ENCODE measurements at regions not wholly inside any gene's neighbourhood (a gene's known extent, or its start where the extent isn't known, plus 50 kb on each side); places are given as distances from the start of the nearest gene placed in this dataset.
"Not testable (repeated sequence)": the region's sequence is repeated elsewhere in the genome, so short reads cannot be mapped to it uniquely, and the experiment has no call there.

- no peaks in the 10 kb centered on the region for H3K27me3 Mint-ChIP-seq
- ATAC-seq (no peak), DNase-seq (ENCODE audit: low spot score) (no peak)
- H3K36me3 Mint-ChIP-seq, result peaks cover 13% of the 10 kb centered on the region
- H3K9me3 Mint-ChIP-seq, result peaks cover 12% of the 10 kb centered on the region
- no peak overlapping the region for H3K27ac Mint-ChIP-seq
- H3K4me3 Mint-ChIP-seq, result no peak overlapping the region
- no peaks in the 10 kb centered on the region for H3K4me1 Mint-ChIP-seq (ENCODE audit: low read depth in 2 of 2)
Measured at GRCh38 chr13:55887561-55887960, 1253.2 kb upstream of the PRR20A start.

GRCh38 chr13:55893540-55893939, 1247.2 kb upstream of the PRR20A start:
- DNase-seq (ENCODE audit: low spot score), result no peak
- Mint-ChIP-seq H3K4me1 (ENCODE audit: low read depth in 2 of 2) (no peaks in the 10 kb centered on the region), H3K36me3 (peaks cover 7% of the 10 kb centered on the region), H3K27me3 (no peaks in the 10 kb centered on the region), H3K4me3 (no peak overlapping the region), H3K9me3 (peaks cover 13% of the 10 kb centered on the region), H3K27ac (no peak overlapping the region)
- ATAC-seq, result no peak

GRCh38 chr13:55937180-55937579, 1203.5 kb upstream of the PRR20A start:
- ATAC-seq, result no peak
- Mint-ChIP-seq H3K27me3 (no peaks in the 10 kb centered on the region), H3K4me1 (ENCODE audit: low read depth in 2 of 2) (no peaks in the 10 kb centered on the region), H3K36me3 (peaks cover 13% of the 10 kb centered on the region), H3K4me3 (no peak overlapping the region), H3K27ac (no peak overlapping the region), H3K9me3 (peaks cover 9% of the 10 kb centered on the region)
- no peak for DNase-seq (ENCODE audit: low spot score)

GRCh38 chr13:55948175-55948574, 1192.5 kb upstream of the PRR20A start:
- Mint-ChIP-seq H3K27me3 (no peaks in the 10 kb centered on the region), H3K27ac (no peak overlapping the region), H3K9me3 (peaks cover 21% of the 10 kb centered on the region), H3K36me3 (peaks cover 25% of the 10 kb centered on the region), H3K4me1 (ENCODE audit: low read depth in 2 of 2) (no peaks in the 10 kb centered on the region), H3K4me3 (no peak overlapping the region)
- DNase-seq (ENCODE audit: low spot score), result no peak
- ATAC-seq, result no peak

- Mint-ChIP-seq H3K27ac (no peak overlapping the region), H3K4me3 (no peak overlapping the region)
- no peak for ATAC-seq
Measured at GRCh38 chr13:55963934-55964333, 1176.8 kb upstream of the PRR20A start.

GRCh38 chr13:55967055-55967454, 1173.7 kb upstream of the PRR20A start:
- DNase-seq (ENCODE audit: low spot score) (no peak), ATAC-seq (no peak)
- Mint-ChIP-seq H3K36me3 (peaks cover 4% of the 10 kb centered on the region), H3K9me3 (peaks cover 18% of the 10 kb centered on the region), H3K27ac (no peak overlapping the region), H3K27me3 (no peaks in the 10 kb centered on the region), H3K4me1 (ENCODE audit: low read depth in 2 of 2) (no peaks in the 10 kb centered on the region), H3K4me3 (no peak overlapping the region)

More at GRCh38 chr13:55963934-55964333, 1176.8 kb upstream of the PRR20A start:
- Mint-ChIP-seq H3K9me3 (peaks cover 22% of the 10 kb centered on the region), H3K36me3 (peaks cover 4% of the 10 kb centered on the region), H3K4me1 (ENCODE audit: low read depth in 2 of 2) (no peaks in the 10 kb centered on the region), H3K27me3 (no peaks in the 10 kb centered on the region)
- no peak for DNase-seq (ENCODE audit: low spot score)

GRCh38 chr13:55977436-55977835, 1163.3 kb upstream of the PRR20A start:
- ATAC-seq (no peak), DNase-seq (ENCODE audit: low spot score) (no peak)
- no peak overlapping the region for H3K4me3 Mint-ChIP-seq
- no peaks in the 10 kb centered on the region for H3K36me3 Mint-ChIP-seq
- no peaks in the 10 kb centered on the region for H3K4me1 Mint-ChIP-seq (ENCODE audit: low read depth in 2 of 2)
- H3K9me3 Mint-ChIP-seq, result peaks cover 8% of the 10 kb centered on the region
- H3K27ac Mint-ChIP-seq, result no peak overlapping the region
- H3K27me3 Mint-ChIP-seq, result no peaks in the 10 kb centered on the region

- Mint-ChIP-seq H3K27ac (no peak overlapping the region), H3K4me3 (no peak overlapping the region), H3K4me1 (ENCODE audit: low read depth in 2 of 2) (no peaks in the 10 kb centered on the region), H3K36me3 (no peaks in the 10 kb centered on the region), H3K9me3 (peaks cover 5% of the 10 kb centered on the region), H3K27me3 (no peaks in the 10 kb centered on the region)
- DNase-seq (ENCODE audit: low spot score) (no peak), ATAC-seq (no peak)
Measured at GRCh38 chr13:55981381-55981780, 1159.3 kb upstream of the PRR20A start.

GRCh38 chr13:55984026-55984425, 1156.7 kb upstream of the PRR20A start:
- H3K36me3 Mint-ChIP-seq; ATAC-seq; H3K27ac Mint-ChIP-seq; H3K9me3 Mint-ChIP-seq; DNase-seq (ENCODE audit: low spot score); H3K4me3 Mint-ChIP-seq; H3K27me3 Mint-ChIP-seq; H3K4me1 Mint-ChIP-seq (ENCODE audit: low read depth in 2 of 2): not testable (repeated sequence)

- H3K4me1 Mint-ChIP-seq (ENCODE audit: low read depth in 2 of 2), result no peaks in the 10 kb centered on the region
- H3K27me3 Mint-ChIP-seq, result no peaks in the 10 kb centered on the region
- no peak for ATAC-seq
- H3K4me3 Mint-ChIP-seq, result no peak overlapping the region
- peaks cover 4% of the 10 kb centered on the region for H3K36me3 Mint-ChIP-seq
- no peak overlapping the region for H3K27ac Mint-ChIP-seq
- H3K9me3 Mint-ChIP-seq, result no peaks in the 10 kb centered on the region
- no peak for DNase-seq (ENCODE audit: low spot score)
Measured at GRCh38 chr13:55990631-55991030, 1150.1 kb upstream of the PRR20A start.

GRCh38 chr13:55991666-55992065, 1149.1 kb upstream of the PRR20A start:
- Mint-ChIP-seq H3K4me3 (no peak overlapping the region), H3K27me3 (no peaks in the 10 kb centered on the region), H3K9me3 (no peaks in the 10 kb centered on the region), H3K36me3 (peaks cover 4% of the 10 kb centered on the region), H3K4me1 (ENCODE audit: low read depth in 2 of 2) (no peaks in the 10 kb centered on the region), H3K27ac (no peak overlapping the region)
- no peak for DNase-seq (ENCODE audit: low spot score)
- no peak for ATAC-seq

GRCh38 chr13:55992145-55992544, 1148.6 kb upstream of the PRR20A start:
- Mint-ChIP-seq H3K4me3 (no peak overlapping the region), H3K27me3 (no peaks in the 10 kb centered on the region), H3K4me1 (ENCODE audit: low read depth in 2 of 2) (no peaks in the 10 kb centered on the region), H3K36me3 (peaks cover 4% of the 10 kb centered on the region), H3K9me3 (no peaks in the 10 kb centered on the region), H3K27ac (no peak overlapping the region)
- ATAC-seq, result no peak
- no peak for DNase-seq (ENCODE audit: low spot score)

GRCh38 chr13:55999709-56000108, 1141.0 kb upstream of the PRR20A start:
- Mint-ChIP-seq H3K9me3 (peaks cover 13% of the 10 kb centered on the region), H3K27ac (no peak overlapping the region), H3K4me1 (ENCODE audit: low read depth in 2 of 2) (no peaks in the 10 kb centered on the region), H3K36me3 (peaks cover 9% of the 10 kb centered on the region), H3K27me3 (no peaks in the 10 kb centered on the region), H3K4me3 (no peak overlapping the region)
- no peak for DNase-seq (ENCODE audit: low spot score)
- ATAC-seq, result no peak

- no peaks in the 10 kb centered on the region for H3K36me3 Mint-ChIP-seq
- H3K4me3 Mint-ChIP-seq, result no peak overlapping the region
- no peak overlapping the region for H3K27ac Mint-ChIP-seq
- ATAC-seq (no peak), DNase-seq (ENCODE audit: low spot score) (no peak)
- no peaks in the 10 kb centered on the region for H3K4me1 Mint-ChIP-seq (ENCODE audit: low read depth in 2 of 2)
- H3K9me3 Mint-ChIP-seq, result peaks cover 3% of the 10 kb centered on the region
- H3K27me3 Mint-ChIP-seq, result no peaks in the 10 kb centered on the region
Measured at GRCh38 chr13:56009418-56009817, 1131.3 kb upstream of the PRR20A start.

- peaks cover 4% of the 10 kb centered on the region for H3K36me3 Mint-ChIP-seq
- H3K4me1 Mint-ChIP-seq (ENCODE audit: low read depth in 2 of 2), result no peaks in the 10 kb centered on the region
- DNase-seq (ENCODE audit: low spot score) (no peak), ATAC-seq (no peak)
- no peak overlapping the region for H3K27ac Mint-ChIP-seq
- peaks cover 8% of the 10 kb centered on the region for H3K9me3 Mint-ChIP-seq
- H3K4me3 Mint-ChIP-seq, result no peak overlapping the region
- no peaks in the 10 kb centered on the region for H3K27me3 Mint-ChIP-seq
Measured at GRCh38 chr13:56012644-56013043, 1128.1 kb upstream of the PRR20A start.

Measured in natural killer cell treated with Interleukin-12 subunit alpha and Interleukin-12 subunit beta and Interleukin-15 and Interleukin-18, amount 100 ng/mL, for 72 hours (primary cell).